HG03457 (cell line): ENCODE measurements at regions not wholly inside any gene's neighbourhood (a gene's known extent, or its start where the extent isn't known, plus 50 kb on each side); places are given as distances from the start of the nearest gene placed in this dataset.

Experiments
- ATAC-seq: cut with Tn5 transposase; IDR thresholded peaks from one replicate; pipeline ENCODE4 v1.9.1; 2021; ENCODE audit warnings: moderate number of reproducible peaks; ENCODE audit not compliant: unreplicated experiment

DNA sequence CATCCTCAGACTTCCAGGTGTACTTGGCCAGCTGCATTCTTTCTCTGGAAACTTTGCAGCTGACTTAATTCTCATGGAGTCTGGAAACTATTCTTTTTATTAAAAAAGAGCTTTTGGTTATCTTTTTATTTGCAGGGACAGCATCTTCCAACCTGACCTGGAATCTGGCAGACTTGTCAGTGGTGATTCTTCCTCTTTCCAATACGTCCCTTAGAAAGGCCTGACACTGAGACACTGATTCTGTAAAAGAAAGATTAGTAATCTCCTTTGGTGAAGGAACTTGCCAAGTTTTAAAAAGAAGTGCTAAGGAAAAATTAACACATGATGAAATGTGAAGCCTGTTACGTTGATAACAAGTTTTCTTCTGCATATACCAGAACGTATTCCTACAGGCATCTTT lies 440.9 kb upstream of the RAG2 start:
- no peak for ATAC-seq

DNA sequence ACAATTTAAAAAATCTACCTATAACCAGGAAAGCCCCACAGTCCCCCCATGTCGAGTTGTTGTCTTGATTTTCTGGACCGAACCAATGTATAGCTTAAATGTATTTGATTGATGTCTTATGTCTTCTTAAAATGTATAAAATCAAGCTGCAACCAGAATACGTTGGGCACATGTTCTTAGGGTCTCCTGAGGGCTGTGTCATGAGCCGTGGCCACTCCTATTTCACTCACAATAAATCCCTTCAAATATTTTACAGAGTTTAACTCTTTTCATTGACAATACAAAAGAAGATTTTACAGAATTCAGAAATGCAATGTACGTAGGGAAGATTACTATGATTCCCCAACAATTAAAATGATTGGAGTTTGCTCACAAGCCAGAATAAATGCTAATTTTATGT lies 428.7 kb upstream of the RAG2 start:
- no peak for ATAC-seq

DNA sequence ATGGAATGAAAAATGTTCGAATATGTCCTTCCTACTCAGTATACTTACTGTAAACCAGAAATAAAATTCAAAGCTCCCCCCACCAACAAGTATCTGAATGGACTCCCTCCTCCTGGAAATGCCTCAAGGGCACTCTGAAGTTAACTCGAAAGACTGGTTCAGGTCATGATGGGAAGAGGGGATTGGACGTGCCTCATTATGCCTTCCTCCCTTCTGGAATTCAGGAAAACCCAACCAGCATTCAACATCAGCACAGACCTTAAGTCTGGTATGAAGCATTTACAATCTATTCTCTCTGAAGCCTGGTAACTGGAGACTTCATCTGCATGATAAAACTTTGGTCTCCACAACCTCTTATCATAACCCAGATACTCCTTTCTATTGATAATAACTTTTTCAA lies 428.3 kb upstream of the RAG2 start:
- no peak for ATAC-seq

DNA sequence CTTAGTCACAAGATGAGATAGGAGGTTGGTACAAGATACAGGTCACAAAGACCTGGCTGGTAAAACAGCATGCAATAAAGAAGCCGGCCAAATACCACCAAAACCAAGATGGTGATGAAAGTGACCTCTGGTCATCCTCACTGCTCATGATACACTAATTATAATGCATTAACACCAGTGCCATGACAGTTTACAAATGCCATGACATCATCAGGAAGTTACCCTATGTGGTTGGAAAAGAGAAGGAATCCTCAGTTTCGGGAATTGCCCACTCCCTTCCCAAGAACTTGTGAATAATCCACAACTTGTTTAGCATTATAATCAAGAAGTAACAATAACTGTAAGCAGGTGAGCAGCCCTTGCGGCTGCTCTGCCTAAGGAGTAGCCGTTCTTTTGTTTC lies 408.5 kb upstream of the RAG2 start:
- ATAC-seq, result no peak

DNA sequence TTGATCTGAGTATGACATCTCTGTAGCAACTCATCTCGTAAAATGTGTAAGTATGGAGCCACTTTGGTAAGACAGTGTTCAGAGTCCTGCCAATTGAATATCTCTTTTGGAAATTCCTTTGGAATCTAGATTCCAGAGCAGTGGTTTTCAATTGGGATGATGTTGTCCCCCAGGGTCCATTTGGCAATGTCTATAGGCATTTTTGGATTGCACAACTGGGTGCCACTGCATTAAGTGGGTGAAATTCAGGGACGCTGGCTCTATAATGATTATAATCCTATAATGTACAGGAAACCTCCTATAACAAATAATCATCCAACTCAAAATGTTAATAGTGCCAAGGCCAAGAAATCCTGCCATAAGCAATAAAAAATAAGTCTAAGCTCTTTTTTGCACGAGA lies 404.8 kb upstream of the RAG2 start:
- ATAC-seq, result no peak

DNA sequence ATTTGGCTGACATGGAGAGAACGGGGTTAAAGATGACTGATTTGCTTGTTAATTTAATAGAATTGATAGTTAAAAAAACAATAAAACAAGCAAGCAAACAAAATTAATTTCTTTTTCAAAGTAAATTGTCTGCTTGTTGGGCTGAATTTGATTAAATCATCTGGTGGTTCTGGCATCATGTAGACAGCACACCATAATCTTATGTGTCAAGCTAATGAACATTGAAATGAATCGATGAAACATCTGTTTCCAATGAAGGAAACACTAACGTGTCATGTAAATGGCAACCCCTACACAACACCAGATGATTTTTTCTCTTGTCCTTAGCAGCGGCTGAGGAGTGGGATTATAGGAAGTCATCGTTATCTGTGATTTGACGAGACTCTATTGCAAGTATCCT lies 399.6 kb upstream of the RAG2 start:
- ATAC-seq, result no peak

DNA sequence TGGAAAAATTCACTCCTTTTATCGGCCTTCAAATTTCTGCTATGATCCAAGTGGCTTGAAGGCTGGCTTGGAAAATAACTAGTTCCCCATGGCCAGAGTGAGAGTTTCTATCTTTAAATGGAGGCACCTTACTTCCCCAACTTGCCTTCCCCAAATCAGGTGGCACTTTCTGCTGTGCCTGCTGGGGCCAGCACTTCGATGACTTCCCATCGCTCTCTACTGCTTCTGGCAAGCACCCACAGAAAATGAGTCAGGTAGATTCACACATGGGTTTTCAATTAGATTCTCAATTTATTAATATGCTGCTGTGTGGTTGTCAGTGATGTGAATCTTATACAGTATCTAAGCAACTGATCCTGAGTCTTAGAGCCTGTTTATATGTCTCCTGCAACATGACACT lies 398.8 kb upstream of the RAG2 start:
- ATAC-seq, result no peak

DNA sequence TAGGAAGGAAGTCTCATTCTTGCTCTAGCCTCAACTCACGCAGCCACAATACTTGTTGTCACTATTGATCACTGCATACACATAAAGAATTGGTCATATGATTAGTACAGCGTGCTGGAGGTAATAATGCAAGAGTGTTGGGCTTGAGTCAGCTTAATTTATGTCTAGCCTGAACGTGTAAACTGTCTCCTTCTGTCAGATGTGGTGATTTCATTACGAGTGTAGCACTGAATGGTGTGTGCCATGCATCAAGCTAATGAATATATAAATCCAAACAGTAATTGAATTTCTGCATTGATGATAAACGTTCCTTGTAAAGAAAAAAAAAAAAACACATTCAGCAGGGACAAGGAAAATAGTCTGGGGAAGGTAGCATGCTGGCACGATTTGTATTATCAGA lies 396.2 kb upstream of the RAG2 start:
- ATAC-seq, result no peak

DNA sequence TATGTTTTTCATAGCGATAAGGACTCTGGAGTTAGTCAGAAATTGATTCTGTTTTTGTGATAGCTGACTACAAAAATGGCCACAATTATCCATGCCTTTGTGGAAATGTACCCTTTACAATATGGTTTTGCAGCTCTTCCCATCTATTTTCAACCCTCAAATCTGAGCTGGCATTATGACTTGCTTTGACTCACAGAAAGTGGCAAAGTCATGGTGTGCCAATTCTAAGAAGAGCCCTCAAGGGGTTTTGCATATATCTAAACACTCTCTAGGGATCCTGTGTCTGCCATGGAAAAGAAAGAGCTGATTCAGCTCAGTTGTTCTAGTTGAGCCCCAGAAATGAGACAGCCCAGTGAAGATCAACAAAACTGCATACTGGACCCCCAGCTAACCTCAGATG lies 390.5 kb upstream of the RAG2 start:
- no peak for ATAC-seq

DNA sequence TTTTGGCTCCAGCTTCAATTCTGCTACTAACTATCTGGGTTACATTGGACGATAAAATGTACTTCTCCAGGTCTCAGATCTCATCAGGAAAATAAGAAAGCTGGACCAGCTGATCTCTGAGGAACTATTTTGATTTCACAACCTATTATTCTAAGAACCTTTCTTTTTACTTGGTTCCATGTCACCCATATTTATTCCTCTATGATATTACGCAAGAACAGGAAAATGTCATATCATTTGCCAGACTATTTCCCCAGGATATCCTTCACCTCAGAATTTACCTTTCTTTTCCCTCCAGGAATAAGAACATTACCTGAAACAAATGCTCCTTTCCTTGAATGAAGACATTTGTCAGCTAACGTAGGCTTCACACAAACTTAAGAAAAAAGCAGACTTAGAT lies 387.5 kb upstream of the RAG2 start:
- no peak for ATAC-seq

DNA sequence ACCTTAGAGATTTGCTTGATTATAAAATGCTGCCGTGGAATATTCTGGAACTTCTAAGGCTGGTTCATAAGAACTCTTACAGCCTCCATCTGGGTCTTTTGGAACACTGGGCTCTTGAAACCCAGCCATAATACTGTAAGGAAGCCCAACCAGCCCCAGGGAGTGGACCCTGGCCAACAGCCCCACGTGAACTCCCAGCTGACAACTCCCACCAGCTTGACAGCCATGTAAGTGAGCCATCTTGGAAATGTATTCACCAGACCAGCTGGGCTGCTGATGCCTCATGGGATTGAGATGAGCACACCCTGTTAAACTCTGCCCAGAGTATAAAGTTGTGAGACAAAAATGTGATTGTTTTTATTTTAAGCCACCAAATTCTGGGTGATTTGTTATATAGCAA lies 378.7 kb upstream of the RAG2 start:
- no peak for ATAC-seq

DNA sequence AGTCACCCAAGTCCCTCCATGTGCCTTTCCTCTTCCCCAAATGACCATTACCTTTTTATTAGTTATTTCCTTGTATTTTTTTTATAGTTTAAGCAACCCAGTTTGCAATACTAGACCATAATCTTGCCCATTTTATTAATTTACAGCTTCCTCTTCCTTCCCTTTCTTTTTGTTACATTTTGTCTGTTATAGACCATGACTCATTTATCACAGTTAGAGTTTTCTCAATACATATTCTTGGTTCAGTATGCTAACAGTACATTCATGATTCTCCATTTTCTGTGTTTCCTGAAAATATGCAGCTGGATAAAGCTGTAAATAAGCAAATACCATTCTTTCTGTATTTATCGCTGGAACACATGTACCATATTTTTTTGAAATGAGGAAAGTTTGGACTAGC lies 376.7 kb upstream of the RAG2 start:
- ATAC-seq, result no peak

DNA sequence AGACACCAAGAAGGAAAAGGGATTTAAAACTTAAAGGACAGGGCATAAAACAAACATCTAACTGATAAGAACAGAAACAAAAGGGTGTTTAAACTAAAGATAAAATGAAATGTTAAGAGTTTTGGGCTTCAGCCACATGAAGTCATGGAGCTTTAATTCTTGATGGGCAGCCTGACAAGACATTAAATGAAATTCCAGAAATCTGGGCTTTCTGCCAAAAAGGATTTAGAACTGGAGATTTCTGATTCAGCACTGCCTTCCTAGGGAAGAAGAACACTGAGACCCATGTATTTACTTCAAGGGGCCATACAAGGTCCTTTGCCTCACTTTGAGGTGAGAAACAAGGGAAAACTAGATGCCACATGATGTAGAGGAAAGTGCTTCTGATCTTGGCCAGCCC lies 355.9 kb upstream of the RAG2 start:
- no peak for ATAC-seq

DNA sequence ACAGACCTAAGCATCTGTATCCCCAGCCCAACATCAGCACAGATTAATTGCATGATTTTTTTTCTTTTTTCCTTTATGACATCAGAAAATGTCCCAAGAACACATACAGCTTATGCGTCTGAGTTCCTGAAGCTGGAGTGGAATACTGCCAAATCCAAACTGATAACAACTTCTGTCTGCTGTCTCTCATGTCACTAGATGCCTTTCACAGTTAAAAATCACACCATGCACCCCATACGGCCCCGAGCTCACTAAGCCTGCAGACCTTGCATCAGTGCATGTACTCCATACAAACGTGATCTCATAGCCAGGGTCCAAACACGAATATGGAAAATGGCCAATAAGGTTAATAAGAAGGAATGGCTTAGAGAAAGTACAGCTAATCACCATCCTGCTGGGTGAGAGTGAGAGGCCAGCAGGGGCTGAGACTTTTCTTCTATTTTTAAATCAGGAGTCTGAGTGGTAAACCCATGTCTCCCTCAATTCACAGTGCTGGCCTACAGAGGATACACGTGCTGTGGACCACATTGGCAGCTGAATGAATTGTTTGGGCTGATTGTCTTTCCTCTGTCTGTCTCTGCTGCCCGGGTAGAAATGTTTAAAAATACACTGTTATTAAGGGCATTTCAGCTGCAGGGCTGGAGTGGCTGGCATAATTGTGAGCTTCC lies 350.6 kb upstream of the RAG2 start:
- ATAC-seq, result no peak

DNA sequence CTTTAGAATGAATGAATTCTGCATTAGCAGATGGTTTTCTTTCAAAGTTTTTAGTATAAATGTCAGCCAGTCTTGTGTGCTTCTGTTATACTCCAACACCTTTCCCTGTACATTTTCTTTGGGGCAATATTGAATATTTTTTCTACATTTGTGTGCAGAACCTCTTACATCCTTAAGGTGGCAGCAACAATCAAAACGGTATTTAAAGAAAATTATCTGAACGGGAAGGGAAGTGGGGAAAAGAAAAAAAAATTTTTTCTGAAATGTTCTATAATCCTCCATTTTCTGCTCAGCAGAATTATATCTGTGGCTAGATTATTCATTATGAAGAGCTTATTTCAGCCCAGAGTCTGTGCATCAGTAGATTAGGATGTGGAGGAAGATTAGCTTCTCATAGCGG lies 347.3 kb upstream of the RAG2 start:
- no peak for ATAC-seq

DNA sequence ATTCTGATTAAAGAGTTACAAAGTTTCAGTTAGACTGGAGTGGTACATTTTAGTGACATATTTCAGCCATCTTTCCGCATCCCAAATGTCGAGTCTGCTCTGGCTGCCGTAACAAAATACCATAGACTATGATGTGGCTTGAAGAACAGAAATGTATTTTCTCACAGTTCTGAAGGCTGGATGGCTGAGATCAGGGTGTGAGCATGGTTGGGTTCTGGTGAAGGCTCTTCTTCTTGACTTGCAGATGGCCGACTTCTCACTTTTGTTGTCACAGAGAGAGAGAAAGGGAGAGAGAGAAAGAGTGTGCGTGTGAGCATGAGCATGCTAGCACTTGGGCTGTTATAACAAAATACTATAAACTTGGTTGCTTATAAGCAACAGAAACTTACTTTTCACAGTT lies 335.4 kb upstream of the RAG2 start:
- no peak for ATAC-seq

DNA sequence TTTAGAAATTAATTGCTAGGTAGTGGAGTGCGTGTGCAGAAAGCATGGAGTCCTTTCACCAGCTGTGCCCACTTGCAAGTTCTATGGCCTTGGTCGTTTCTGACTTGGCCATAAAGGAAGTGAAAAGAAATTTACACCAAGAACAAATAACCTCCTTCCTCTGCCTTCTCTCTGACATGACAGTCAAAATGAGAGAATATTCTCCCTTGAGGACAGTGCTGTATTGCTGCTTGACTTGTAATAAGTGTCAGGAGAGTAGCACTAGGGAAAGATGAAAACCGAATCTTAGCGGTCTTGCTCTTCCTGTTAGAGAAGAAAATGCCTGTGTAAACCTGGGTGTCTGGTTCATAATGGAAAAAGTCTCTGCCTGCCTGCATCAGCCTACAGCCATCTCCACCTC lies 333.1 kb upstream of the RAG2 start:
- no peak for ATAC-seq

DNA sequence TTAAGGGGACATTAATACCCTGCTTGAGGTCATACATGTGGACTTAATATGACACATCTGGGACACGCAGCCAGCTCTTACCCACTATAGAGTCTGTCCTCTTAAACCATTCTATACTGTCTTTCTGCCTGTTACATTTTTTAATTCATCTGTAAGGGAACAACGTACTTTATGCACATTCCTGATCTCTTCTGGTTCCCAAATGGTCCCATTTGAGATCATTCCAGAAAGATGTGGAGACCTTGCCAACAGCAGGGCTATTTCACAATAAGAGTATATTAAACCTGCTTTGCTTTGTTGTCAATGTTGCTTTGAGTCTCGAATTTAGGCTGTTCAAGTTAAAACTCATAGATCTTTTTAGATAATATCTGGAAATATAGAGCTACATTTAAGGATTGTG lies 332.2 kb upstream of the RAG2 start:
- no peak for ATAC-seq

DNA sequence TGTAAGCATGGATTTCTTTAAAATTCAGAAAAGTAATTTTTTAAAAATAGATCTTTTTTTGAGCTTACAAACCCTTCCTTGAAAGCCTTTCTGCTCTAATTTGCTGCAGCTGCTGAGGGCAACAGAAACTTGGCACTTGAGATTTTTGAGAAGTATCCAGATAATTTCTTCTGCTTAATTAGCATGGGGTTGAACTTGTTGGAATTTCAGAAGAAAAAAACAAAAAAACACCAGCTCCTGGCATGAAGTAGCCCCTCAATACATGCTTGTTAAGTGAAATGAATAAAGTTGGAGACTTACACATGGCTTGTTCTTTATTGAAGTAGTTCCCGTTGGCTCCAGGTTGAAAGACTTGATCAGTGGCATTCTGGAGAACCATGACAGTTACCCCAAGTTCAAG lies 331.4 kb upstream of the RAG2 start:
- no peak for ATAC-seq

DNA sequence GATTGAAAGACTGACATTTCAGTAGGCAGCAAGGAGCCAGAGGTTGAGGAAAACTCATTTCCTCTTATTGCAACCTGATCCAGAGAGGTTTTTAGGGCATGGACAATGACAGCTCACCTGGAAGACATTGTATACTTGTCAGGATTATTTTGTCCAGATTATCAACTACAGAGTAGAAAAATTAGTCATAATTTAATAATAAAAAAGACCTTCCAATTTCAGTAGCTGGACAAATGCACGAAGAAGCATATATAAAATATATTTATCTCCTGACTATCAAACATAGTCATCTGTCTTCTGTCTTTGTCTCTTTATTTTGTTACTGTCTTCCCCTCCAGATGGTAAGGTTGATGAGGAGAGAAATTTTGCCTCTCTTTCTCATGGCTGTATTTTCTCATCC lies 330.6 kb upstream of the RAG2 start:
- no peak for ATAC-seq

DNA sequence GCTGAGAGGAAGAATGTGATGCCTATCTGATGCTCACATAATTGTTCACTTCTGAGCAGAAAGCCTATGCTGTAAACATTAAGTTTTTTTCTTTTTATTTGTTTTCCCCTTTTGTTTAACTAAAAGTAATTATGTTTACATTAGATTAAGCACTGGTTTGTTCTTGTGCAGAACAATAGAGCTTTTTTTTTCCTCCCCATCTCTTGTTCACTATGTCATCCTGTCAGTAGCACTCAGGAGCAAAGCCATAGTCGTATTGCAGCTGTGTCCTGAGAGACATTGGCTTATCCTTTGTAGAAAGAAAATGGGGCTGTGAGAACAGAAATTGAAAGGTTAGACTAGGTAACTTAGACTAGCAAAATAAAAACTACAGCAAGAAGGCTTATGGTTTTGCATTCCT lies 301.8 kb upstream of the RAG2 start:
- ATAC-seq, result no peak

DNA sequence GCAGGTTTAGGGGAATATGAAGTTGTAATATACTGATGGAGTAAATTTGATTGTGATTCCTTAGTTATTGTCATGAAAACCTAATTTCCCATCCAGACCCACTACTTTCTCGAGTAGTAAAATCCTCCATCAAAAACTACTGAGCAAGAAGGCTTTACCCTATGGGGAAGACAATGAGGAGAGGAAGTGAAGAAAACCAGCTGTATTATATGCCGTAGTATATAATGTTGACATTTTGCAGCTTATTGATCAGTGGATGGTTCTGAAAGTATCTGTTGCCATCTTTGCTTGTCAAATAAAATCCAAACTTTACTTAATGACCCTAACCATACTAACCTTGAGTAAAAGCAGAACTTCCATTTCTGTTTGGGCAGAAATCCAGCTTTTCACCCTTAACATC lies 292.8 kb upstream of the RAG2 start:
- ATAC-seq, result no peak

DNA sequence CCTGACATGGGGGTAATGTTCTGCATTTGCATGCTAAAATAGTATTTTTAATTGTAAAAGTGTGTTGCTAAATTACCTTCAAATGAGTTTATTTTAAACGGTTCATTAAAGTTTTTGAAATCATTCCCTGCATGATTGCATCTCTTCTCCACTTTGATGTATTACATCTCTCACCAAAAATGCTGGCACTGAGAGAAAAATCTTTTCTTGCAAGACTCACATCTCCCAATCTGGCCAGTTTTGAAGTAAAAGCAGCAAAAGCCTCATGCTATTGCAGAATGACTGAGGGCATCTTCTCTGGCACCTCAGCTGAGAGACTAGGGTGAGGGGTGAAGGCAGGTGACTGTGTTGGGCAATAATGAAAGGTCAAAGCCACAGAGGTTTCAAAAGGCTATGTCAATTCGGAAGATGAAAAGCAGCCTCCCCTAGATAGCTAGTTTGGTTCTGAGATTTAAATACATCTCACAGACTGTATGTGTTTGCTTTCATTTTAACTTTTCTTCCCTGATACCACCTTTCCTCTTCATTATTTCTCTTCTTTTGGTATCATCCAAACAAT lies 292.2 kb upstream of the RAG2 start:
- no peak for ATAC-seq
